ENCODE measurements at regions not wholly inside any gene's neighbourhood (a gene's known extent, or its start where the extent isn't known, plus 50 kb on each side); places are given as distances from the start of the nearest gene placed in this dataset.
A peak's percentile ranks its signal among the peaks of the same experiment; 100 is the strongest.
"Not testable (repeated sequence)": the region's sequence is repeated elsewhere in the genome, so short reads cannot be mapped to it uniquely, and the experiment has no call there.

DNA sequence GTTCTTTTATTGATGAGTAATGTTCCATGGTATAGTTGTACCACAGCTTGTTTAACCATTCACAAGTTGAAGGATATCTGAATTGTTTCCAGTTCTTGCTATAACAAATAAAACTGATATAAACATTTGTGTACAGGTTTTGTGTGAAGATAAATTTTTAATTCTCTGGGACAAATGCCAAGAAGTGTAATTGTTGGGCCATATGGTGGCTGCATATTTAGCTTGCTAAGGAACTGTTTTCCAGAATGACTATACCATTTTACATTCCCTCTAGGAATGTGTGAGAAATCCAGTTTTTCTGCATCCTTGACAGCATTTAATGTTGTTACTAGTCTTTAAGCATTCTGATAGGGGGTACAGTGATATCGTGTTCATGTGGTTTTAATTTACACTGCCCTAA, 368.5 kb downstream of the KIF2B start:
- DNase-seq (ENCODE audit: low spot score): no peak

DNA sequence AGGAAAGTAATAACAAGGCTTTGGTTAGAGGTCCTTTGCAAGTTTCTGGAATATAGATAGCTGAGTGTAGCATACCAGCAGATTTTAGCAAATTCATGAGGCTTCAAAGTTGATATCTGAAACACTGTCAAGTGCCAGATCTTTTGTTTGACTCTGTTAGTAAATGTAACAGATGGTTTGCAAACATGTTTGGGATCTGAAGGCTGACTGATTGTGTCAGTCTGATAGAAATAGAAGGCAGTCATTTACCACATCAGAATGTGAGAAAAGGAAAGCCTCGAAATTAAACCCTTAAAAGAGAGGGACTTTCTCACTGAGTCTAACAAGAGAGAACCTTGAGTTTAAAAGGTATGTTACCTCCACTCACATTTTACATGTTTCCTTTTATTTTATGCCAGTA, 371.5 kb downstream of the KIF2B start:
- DNase-seq (ENCODE audit: low spot score): peak; percentile 12

- DNase-seq (ENCODE audit: low spot score): no peak
These were observed 374.0 kb downstream of the KIF2B start for GRCh38 chr17:54196751-54197150.

- not testable (repeated sequence) for DNase-seq (ENCODE audit: low spot score)
These were observed 378.7 kb downstream of the KIF2B start for GRCh38 chr17:54201380-54201779.

GRCh38 chr17:54220829-54221228, 398.1 kb downstream of the KIF2B start:
- DNase-seq (ENCODE audit: low spot score): no peak

- DNase-seq (ENCODE audit: low spot score): no peak
These were observed 398.8 kb downstream of the KIF2B start for GRCh38 chr17:54221499-54221898.

DNA sequence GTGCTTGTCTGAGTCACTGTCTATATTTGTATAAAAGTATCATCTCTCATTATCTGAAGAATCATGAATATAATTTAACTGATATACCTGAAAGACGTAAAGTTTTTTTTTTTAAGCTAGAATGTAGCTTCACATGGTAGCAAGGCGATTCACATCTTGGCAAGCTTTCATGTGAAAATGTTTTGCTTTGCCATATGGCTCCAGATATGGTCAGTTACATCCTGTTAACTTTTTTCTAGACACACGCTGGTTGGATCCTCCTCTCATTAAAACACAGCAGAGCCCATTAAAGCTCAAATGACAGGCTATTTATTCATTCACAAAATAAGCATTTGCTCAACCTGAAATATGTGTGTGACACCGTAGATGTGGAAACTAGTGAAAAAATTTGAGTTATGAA, 412.8 kb downstream of the KIF2B start:
- no peak for DNase-seq (ENCODE audit: low spot score)

GRCh38 chr17:54237911-54238515, 415.3 kb downstream of the KIF2B start:
- no peak for DNase-seq (ENCODE audit: low spot score)

- DNase-seq (ENCODE audit: low spot score): no peak
These were observed 416.6 kb downstream of the KIF2B start for GRCh38 chr17:54239291-54239690.

DNA sequence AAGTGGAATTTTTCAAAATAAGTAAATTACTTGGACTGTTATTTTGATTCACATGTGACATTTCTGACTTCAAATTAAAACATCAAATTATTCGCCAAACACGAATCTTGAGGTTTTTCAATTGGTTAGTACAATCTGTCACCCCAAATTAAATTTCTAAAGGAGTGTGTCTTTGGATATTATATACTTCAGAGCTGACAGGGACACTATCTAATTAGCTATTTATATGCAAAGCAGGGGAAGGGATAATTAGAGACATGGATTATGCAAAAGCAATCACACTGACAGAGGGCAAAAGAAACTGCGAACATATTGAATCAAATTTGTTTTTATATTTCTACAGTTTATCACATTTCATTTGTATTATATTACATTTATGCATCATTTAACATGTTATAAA, 433.0 kb downstream of the KIF2B start:
- DNase-seq (ENCODE audit: low spot score): no peak

- DNase-seq (ENCODE audit: low spot score): peak; percentile 61
These were observed 433.7 kb downstream of the KIF2B start for GRCh38 chr17:54256401-54256929.

- no peak for DNase-seq (ENCODE audit: low spot score)
These were observed 434.7 kb downstream of the KIF2B start for GRCh38 chr17:54257440-54257839.

DNA sequence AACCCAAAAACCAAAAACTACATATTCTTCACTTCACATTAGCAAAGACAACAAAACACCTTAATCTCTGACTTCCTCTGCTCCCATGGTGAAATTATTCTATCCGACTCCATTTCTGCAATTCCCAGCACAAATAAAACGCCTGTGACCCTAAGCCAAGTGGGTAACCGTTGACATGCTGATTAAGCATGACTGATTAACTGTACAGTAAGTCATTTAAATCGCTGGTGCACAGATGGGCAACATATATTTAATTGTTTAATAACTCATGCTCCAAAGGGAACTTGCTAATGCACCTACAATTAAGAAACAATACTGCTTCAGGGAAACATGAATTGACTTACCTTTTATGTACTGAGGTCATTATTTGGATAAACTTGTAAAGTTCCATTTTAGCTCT, 436.7 kb downstream of the KIF2B start:
- no peak for DNase-seq (ENCODE audit: low spot score)

DNA sequence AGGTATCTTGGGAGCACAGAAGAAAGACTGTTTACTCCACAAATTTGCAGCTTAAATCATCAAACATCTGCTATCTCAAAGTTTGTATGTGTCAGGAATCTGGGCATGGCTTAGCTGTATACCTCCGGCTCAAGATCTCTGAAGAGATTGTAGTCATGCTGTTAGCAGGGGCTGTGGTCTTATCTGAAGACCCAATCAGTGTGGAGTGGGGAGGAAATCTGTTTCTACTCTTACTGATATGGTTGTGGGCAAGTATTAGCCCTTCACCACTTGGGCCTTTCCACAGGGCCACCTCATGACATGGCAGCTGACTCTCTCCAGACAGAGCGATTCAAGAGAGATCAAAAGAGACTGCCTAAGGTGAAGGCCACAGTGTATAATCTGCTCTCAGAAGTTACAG, 438.7 kb downstream of the KIF2B start:
- DNase-seq (ENCODE audit: low spot score): no peak

GRCh38 chr17:54269881-54270280, 447.2 kb downstream of the KIF2B start:
- peak; percentile 66 for DNase-seq (ENCODE audit: low spot score)

- DNase-seq (ENCODE audit: low spot score): peak; percentile 16
These were observed 447.8 kb downstream of the KIF2B start for GRCh38 chr17:54270499-54270898.

DNA sequence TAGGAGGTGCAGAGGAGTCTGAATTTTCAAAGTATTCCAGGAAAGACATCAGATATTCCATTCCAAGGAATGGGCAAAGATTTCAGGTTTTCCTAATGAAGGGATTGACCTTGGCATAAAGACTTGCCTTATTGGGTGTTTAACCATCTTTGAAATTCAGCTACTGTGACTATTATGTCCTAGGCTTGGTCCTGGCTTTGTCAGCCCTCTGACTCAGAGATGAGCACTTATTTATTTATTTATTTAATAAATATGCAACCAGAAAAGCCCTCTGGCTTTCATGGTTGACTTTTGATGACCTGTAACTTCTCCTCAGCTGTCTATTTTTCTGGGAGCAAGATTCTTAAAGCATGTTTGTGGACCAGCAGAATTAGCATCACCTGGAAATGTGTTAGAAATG, 455.1 kb downstream of the KIF2B start:
- DNase-seq (ENCODE audit: low spot score): no peak

DNA sequence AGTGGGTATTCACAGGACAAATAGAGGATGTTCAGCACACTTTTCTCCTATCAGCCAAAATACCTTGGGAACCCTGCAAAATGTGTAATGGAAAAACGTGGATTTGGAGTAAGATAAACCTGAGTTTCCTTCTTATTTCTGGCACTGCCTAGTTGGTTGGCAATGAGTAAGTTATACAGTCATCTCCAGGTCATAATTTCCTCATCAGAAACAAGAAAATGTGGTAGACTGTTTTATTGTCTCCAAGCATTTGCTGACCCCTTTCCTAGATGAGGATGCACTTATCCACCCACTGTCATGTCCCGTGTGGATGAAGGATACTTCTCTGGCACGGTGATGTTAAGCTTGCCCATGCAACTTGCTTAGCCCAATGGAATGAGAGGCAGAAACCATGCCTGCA, 458.0 kb downstream of the KIF2B start:
- DNase-seq (ENCODE audit: low spot score): no peak

- no peak for DNase-seq (ENCODE audit: low spot score)
These were observed 460.2 kb downstream of the KIF2B start for GRCh38 chr17:54282886-54283285.

- DNase-seq (ENCODE audit: low spot score): no peak
These were observed 484.6 kb downstream of the KIF2B start for GRCh38 chr17:54307351-54307750.

DNA sequence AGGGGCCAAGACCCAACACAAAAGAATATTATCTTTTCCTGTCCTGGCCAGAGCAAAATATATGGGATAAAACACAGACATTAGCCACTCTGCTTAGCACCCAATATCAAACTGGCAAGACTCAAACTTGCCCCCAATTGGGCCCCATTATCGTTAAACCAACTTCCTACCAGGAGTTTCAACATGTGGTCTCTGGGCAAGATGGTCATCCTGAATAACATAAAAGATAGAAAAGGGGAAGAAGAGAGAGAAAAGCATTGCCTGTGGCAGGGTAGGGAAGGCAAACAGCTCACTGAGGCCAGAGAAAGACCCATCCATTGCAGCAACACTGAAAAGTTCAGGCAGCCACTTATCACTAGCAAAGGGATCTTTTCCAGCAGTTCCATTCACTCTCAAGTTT, 502.1 kb downstream of the KIF2B start:
- no peak for DNase-seq (ENCODE audit: low spot score)

- peak; percentile 94 for DNase-seq (ENCODE audit: low spot score)
These were observed 517.0 kb downstream of the KIF2B start for GRCh38 chr17:54339731-54340130.

- DNase-seq (ENCODE audit: low spot score): no peak
These were observed 524.8 kb downstream of the KIF2B start for GRCh38 chr17:54347495-54347894.

GRCh38 chr17:54348234-54348633, 525.5 kb downstream of the KIF2B start:
- DNase-seq (ENCODE audit: low spot score): no peak
